HG03457 (cell line): ENCODE measurements at regions not wholly inside any gene's neighbourhood (a gene's known extent, or its start where the extent isn't known, plus 50 kb on each side); places are given as distances from the start of the nearest gene placed in this dataset.
"Not testable (repeated sequence)": the region's sequence is repeated elsewhere in the genome, so short reads cannot be mapped to it uniquely, and the experiment has no call there.

ENCODE experiments used
- ATAC-seq: cut with Tn5 transposase; IDR thresholded peaks from one replicate; pipeline ENCODE4 v1.9.1; 2021; ENCODE audit warnings: moderate number of reproducible peaks; ENCODE audit not compliant: unreplicated experiment

DNA sequence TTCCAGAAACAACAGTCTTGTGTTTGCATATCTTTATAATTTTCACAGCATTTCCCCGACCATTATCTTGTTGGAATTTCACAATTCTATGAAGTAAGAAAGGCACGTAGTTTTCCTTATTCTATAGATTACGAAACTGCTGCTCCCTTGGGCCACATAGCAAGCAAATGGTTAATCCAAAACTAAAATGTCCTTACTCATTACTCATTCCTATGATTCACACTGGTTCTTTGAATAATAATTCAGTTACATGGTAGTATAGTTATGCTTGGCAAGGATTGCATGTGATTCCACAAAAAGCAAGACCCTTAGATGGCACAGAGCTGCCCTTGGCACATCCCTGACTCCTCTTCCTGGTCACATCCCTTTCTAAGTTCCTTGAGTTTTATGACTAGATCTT is 51.2 kb downstream of the OR13H1 start:
- no peak for ATAC-seq

DNA sequence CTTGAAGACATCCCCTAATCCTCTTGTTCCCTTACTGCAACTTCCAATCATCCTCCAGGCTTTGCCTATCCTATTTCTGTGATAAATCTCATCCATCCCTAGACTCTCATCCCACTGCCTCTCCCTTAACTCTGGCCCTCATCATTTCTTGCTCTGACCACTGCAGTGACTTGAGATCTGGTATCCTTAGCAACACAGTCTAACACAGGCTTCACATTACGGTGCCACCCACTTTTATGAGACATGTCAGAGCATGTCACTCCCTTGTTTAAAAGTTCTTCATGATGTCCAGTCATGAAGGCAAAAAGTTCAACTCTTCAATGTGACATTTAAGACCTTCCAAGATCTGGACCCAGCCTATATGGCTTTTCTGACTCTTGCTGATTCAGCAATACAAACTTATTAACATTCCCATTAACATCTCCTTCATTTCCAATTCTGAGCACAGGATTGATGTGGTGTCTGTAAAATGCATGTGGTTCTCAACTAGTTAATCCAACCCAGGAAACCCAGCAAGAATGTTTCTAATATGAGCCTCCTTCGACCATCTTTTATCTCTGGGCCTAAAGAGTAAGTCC is 64.0 kb downstream of the OR13H1 start:
- no peak for ATAC-seq

GRCh38 chrX:131609480-131609879 is 65.6 kb downstream of the OR13H1 start:
- ATAC-seq: no peak

GRCh38 chrX:131613260-131613659 is 69.4 kb downstream of the OR13H1 start:
- ATAC-seq: no peak

DNA sequence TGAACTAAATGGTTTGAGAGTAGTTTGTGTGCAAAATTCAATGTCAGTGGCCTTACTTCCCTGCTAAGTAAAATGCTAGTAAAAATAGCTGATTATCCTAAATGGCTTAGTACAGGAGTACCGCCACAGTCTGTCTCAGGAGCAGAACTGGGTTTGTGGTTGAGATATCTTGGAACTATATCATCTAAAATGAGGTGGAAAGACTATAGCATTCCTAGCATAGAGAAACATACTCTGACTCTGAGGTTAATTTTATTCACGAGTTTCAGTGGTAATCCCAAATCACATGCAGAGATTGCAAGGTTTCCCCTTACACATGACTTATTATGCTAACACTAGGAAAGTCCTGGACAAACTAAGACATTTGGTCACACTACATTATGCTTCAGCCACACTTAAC is 70.4 kb downstream of the OR13H1 start:
- no peak for ATAC-seq

GRCh38 chrX:131617182-131617581 is 73.3 kb downstream of the OR13H1 start:
- ATAC-seq: no peak

DNA sequence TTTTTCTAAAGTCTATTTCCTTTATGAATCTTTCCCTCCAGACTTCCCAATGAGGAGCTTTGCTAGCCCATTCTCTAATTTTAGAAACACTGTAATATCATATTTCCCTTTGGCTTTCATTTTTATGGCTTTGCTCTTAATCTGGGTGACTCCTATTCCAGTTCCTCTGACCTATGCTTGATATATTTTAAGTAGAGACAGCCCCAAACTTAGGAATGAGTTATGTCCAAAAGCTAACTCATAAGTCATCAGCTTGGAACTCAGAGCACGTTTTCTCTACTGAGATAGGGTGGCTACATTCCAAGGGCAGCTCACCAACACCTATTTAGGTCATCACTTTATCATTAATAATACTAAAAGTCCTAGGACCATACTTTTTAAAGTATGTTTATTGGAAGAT is 77.8 kb downstream of the OR13H1 start:
- ATAC-seq: no peak

- no peak for ATAC-seq
Observed at GRCh38 chrX:131626681-131627296, 82.9 kb downstream of the OR13H1 start.

GRCh38 chrX:131630534-131630933 is 86.7 kb downstream of the OR13H1 start:
- ATAC-seq: no peak

- no peak for ATAC-seq
Observed at GRCh38 chrX:131633285-131633917, 89.5 kb downstream of the OR13H1 start.

- no peak for ATAC-seq
Observed at GRCh38 chrX:131634900-131635299, 91.0 kb downstream of the OR13H1 start.

DNA sequence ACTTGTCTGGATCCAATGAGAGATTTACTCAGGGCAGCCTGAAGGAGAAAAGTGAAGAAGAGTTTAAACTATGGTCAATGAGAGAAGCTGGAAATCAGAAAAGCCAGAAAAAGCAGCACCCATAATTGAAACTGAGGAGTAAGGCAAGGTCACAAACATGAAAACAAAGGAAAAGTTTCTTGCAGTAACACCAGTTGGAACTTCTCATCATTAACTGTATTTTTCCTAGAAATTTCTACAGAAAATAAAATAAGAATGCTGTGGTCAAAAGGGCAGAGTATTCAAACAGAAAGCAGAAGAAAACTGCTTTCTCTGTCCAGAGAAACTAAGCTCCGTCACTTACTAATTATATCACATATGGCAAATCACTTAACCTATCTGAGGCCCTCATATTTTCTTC is 102.2 kb downstream of the OR13H1 start:
- no peak for ATAC-seq

DNA sequence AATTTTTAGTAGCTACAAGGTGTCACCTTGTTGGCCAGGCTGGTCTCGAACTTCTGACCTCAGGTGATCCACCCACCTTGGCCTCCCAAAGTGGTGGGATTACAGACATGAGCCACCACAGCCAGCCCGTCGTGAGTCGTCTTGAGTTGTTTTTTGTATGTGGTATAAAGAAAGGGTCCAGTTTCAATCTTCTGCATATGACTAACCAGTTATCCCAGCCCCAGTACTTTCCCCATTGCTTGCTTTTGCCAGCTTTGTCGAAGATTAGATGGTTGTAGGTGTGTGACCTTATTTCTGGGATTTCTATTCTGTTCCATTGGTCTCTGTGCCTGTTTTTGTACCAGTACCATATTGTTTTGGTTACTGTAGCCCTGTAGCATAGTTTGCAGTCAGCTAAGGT is 105.9 kb downstream of the OR13H1 start:
- no peak for ATAC-seq

DNA sequence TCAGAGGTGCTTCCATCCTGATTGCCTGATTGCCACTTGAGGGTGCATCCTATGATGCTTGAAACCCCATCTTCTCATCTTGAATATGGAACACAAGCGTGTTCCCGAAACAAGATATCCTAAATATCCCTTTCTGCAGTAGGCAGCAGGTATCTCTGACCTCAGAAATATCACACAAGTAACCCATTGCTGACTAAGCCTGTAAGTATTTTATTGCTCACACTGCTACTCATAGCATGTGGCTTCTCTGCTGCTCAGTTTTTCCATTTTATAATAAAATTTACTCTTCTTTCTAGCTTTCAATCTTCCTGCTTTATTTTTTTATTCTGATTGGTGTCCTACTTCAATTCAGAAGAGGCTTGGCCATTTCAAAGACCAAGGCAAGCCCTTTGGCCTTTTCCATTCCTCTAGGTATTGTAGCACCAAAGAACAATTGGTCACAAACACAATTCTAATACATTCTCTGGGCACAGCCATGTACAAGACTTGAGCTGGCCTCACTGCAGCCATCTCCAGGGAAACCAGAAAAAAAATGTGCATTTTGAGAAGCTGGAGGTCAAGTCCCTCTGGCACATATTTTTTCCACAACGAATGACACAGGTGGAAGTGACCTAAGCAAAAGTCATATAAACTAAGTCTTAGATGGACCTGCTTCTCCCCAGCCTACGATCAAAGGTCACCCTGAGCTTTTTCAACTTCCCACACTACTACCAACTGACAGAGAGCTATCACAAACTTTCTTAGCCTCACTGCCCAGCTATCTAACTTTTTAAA is 107.0 kb downstream of the OR13H1 start:
- ATAC-seq: no peak

DNA sequence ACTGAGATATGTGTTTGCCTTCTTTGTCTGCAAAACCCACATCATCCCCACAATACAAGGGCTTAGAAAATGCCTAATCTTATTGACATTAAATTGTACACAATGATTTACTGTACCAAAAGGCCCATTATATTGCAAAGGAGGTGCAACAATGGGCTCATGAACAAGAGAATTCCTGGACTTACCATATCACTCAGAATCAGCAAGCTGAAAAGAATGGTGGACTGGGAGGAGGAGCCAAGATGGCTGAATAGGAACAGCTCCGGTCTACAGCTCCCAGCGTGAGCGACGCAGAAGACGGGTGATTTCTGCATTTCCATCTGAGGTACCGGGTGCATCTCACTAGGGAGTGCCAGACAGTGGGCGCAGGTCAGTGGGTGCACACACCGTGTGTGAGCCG is 119.9 kb downstream of the OR13H1 start:
- ATAC-seq: not testable (repeated sequence)

DNA sequence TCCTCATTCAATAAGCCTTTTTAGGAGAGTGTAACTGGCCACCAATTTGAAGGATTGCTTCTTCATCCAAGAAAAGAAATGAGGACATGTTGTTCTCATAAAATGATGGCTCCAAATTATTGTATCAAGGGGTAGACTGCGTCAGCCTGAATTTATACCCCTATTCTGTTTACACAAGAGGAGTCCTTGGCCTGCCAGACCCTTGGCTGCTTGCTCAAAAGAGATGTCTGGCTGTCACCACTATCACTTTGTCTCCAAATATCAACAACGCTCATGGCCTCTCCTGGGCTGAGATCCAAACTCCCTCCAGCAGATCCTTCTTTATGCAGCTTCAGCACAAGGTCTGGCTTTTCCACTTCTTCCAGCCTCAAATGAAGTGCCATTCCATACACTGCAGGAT is 127.9 kb downstream of the OR13H1 start:
- no peak for ATAC-seq

DNA sequence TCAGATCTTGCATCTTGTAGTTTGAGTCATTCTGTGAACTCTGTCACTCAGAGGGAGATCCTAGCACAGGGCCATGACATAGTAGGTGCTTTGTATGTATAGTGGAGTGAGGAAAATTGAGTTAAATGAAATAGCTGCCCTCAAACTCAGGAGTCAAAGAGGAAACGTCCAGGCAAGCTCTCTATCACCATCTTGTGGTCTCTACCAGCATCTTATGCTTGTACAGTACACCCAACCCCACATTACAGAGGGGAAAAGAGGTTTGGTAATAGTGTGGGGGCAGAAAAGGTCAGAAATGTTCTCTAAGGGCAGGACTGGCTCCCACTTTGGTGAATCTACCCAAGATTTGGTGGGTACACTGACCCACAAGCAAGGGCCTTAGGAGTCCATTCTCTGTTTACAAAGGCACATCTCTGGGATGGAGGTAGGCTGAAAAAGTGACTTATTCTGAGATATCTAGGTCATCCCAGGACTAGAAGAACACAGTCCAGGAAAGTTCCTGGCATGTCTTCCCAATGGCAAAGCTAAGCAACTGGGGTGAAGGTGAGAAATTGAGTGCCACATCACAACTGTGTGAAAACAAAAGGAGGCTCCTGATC is 131.8 kb downstream of the OR13H1 start:
- no peak for ATAC-seq

DNA sequence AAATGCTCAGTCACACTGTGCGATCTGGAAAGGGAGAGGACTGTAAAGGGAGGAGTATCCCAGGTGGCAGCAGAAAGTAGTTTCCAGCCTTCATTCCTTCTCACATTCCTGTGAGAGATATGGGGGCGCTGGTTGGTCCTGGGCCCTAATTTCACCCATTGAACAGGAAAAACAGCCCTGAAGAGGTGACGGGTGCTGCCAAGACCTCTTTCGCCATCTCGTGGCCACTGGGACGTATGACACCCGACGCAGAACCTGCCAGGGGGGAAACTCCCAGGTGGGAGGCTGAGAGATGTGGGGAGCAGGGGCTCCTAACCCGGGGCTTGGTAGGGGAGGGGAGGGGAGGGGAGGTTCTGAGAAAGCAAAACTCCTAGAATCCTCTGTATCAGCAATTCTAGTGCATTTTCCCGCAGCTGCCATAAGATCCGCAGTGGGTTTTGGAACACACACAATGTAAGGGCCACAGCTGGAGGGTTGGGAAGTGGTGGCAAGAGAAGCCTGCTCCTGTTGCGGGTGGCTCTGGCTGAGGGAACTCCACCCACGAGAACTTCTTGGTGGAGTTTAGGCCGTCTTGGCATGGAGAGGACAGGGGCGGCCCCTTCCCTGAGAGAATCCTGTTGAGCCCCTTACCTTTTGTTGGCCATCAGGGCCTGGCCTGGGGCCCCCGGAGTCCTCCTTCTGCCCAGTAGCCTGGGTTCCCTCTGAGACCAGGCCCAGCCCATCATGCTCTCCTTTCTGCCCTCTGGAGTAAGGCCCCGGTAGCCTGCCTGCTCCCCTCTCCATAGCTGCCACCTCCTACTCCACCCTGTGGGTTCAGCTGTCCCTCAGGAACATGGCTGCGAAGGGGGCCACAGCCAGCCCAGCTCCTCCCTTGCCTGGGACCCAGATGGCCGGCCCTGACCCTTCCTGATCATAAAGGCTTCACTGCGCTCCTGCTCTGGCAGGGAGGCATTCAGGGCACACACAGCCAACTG is 134.1 kb downstream of the OR13H1 start:
- ATAC-seq: peak; percentile 59

GRCh38 chrX:131682735-131683134 is 138.9 kb downstream of the OR13H1 start:
- not testable (repeated sequence) for ATAC-seq

DNA sequence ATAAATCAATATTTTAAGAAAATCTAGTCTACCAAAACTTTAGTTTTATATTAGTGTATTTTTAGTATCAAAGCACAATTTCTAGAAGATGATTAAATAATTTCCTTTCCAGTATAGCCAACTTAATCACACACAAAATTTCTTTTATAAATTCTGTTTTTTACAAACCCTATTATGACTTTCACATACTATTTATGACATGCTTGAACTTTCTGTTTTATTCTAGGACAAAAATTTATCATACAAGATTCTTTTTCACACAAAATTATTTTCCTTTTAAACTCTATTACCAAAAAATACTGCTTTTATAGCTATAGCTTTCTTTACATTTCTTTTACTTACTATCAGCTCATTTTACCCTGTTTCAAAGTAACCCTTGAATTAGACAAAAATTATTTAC is 149.5 kb downstream of the OR13H1 start:
- no peak for ATAC-seq
